NCI-H2171 treated with DMSO at 0.1 percent for 48 hours (cell line): ENCODE measurements at regions not wholly inside any gene's neighbourhood (a gene's known extent, or its start where the extent isn't known, plus 50 kb on each side); places are given as distances from the start of the nearest gene placed in this dataset.
"Not testable (repeated sequence)": the region's sequence is repeated elsewhere in the genome, so short reads cannot be mapped to it uniquely, and the experiment has no call there.

Source experiments
- DNase-seq: peaks from one replicate; lab custom pipeline; 2025; lab: John Stamatoyannopoulos, UW

DNA sequence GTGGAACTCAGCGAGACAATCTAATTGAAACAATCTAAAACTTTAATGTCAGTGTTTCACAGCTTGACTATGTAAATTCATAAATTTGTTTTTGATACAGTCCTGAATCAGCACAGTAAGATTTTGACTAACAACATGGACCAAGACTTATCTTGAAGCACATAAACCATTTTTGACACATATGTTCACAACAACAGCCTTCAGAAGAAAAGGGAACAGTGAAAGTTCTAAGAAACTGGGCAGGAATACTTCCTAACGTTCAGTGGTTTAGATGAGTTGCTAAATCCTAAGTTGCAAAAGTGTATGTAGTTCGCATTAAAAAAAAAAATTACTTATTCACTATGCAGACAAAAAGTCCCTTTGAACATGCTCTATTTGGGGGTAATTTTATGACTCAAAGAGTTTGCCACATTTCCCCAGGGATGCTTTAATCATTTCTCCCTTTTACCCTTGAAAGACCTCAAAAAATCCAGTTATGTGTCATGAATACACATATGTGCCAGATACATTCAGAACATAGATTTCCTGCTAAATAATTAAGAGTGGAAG, 120.2 kb downstream of the MRPL39 start:
- DNase-seq = no peak

DNA sequence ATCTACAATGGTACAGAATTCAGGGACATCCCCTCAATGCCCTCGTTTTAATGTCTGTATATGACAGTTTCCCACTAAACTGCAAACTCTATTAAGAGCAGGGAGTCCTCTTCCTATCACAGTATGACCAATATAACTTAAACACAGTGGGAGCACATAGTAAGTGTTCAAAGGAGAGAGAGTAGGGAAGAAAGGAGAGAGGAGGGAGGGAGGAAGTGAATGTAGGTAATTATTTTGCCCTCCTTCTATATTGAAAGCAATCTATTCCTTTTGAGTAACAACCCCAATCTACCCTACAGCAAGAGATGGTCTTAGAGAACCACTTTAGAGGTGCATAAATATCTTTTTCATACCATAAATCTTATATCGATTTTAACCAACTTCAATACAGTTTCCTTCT, 121.4 kb downstream of the MRPL39 start:
- no peak for DNase-seq

DNA sequence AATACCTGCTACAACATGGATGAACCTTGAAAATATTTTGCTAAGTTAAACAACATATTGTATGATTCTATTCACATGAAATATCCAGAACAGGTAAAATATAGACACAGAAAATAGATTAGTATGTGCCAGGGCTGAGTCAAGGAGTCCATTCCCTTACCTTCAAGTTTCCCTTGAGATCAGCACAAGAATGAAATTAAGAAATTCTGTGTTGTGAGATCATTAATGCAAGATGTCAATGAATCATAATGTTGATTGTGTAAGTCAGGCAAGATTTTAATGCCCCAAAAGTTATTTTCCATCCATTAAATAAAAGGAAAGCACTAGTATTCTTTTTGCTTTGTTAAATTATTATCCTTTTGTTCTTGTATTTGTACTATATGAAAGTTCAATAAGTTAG, 139.4 kb downstream of the MRPL39 start:
- DNase-seq = no peak

DNA sequence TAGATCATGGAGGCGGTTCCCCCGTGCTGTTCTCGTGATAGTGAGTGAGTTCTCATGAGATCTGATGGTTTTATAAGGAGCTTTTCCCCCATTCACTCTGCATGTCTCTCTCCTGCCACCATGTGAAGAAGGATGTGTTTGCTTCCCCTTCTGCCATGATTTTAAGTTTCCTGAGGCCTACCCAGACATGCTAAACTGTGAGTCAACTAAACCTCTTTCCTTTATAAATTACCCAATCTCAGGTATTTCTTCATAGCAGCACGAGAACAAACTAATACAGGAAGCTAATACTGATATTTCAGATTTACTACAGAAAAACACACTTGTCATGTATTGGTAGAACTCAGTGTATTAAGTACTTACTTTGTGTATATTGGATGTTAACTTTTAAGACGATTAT, 140.2 kb downstream of the MRPL39 start:
- DNase-seq = not testable (repeated sequence)

DNA sequence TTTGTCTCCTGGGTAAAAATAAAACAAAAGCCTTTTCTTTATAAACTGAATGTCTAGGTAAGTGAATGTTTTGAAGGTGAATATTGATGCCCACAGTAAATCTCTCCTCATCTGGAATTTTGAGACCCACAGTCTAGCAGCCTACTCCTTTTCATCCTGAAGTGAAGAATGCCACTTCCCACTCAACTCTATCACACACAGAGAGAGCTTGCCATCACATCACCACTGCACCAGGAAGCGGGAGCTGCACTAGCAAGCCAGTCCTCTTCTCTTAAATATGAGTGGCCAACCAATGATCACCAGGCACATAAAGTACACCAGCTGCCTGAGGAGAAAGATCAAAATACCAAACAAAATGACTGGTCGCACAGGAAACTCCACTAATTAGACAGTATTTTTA, 140.8 kb downstream of the MRPL39 start:
- no peak for DNase-seq

DNA sequence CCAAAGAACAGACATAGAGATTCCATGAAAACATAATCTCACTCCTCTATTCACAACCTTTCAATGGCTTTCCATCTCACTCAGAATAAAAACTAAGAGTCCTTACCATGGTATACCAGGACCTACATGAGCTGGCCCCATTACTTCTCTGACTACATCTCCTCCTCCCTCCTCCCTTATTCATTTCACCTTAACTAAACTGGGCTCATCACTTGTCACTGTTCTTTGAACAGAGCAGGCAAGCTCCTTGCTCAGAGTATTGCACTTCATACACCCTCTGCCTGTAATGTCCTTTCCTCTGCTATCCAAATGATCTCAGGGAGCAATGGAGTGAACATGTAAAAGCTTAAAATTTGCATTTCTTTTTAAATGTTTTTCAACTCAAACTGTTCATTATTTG, 142.0 kb downstream of the MRPL39 start:
- no peak for DNase-seq

DNA sequence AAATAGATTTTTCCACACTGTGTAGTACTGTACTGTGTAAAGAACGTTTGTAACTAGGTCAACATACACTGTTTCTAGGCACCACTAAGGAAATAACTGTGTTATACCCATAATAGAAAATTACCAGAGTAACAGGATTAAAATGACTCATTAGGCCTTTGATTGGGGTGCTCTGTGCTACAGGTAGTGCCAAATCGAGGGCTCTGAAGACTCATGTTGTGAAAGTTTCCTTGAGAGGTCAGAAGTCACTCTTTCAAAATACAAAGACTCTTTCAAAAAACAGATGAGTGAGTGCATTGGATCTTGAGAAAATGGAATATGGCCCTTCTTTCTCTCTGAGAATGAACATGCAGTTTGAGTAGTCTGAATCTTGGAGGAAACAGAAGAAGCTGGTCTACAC, 143.0 kb downstream of the MRPL39 start:
- no peak for DNase-seq

DNA sequence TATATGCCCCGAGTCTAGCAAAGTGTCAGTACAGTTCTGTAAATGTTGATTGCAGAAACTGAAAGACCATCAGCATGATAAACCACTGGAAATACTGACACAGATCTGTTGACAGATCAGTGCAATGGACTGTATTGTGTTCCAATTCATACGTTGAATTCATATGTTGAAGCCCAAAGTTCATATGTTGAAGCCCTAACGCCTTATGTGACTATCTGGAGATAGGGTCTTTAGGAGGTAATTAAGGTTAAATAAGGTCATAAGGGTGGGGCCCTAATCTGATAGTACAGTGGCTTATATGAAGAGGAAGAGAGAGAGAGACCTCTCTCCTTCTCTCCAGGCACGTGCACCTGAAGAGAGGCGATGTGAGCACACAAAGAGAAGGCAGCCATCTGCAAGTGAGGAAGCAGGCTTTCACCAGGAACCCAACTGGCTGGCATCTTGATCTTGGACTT, 144.7 kb downstream of the MRPL39 start:
- no peak for DNase-seq

DNA sequence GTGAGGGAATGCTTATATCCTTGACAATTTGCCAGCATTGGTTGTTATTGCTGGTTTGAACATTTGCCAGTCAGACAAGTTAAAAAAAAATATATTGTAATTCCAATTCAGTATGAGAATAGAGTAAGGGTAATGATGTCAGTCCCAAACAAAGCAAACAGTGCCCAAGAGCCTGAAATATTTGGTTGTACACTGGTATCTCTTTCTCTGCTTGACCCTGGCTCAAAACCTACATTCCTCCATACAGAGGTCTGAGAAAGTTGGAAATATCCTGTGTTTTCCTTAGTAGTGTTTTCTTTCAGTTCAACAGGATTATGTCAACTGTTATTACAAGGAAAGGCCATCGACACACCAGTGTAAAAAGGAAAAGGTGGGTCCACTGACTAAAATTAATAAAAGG, 145.6 kb downstream of the MRPL39 start:
- DNase-seq = no peak

DNA sequence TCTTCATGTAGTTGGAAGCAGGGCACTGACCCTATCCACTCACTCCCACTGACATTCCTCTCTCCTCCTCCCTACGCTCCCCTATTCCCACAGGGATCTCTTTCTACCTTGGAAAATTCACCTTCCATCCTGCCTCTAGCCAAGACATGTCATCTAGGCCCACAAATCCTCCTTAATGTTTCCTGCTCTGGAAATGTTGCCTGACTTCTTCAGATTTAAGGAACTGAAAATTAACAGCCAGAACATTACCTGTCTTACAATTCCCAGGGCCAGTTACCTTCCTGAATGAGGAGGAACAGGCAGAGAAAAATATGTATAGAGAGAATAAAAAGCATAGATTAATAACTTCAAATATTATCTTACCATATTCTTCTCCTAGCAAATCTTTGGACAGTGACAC, 147.3 kb downstream of the MRPL39 start:
- DNase-seq = no peak

DNA sequence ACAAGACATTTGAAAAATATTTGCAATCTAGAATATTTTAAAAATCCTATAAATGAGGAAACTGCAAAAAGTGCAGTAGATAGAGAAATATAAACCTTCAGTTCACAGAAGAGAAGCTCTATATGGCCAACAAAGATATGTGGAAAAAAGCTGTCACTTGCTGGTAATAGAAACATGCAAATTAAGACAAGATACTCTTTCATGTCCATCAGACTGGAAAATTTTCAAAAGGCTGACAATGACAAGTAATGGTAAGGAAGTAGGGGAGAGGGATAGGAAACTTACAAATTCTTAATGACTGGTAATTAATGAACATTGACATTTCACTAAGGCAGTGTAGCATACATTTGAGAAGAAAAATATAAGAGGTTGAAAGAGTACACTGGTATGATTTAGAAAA, 147.9 kb downstream of the MRPL39 start:
- DNase-seq = no peak

DNA sequence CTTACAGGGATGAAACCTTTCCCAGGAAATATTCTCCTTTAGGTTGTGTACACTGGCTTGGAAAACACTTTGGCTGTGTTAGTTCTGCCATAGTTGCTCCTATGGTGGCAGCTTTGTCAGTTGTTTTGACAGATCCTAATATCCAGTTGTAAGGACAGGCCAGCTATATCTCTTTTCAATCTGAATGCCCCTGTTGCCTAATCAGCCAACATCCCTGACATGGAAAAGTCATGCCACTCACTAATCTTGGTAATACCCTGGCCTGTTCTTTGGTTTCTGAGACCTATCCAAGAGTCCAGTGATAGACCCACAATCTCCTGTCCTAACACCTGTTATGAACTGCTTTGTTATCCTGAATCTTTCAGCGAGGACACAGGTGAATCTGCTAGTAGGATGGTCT, 148.8 kb downstream of the MRPL39 start:
- no peak for DNase-seq

DNA sequence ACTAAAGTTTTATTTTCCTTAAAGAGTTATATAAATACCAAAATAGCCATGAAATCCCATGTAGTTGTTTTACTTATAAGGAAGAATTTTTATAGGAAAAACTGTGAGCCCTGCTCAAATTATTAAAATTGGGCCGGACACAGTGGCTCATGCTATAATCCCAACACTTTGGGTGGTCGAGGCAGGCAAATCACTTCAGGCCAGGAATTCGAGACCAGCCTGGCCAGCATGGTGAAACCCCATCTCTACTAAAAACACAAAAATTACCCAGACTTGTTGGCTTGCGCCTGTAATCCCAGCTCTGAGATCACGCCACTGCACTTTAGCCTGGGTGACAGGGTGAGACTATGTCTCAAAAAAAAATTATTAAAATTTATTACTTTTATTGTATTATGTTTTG, 149.3 kb downstream of the MRPL39 start:
- no peak for DNase-seq

DNA sequence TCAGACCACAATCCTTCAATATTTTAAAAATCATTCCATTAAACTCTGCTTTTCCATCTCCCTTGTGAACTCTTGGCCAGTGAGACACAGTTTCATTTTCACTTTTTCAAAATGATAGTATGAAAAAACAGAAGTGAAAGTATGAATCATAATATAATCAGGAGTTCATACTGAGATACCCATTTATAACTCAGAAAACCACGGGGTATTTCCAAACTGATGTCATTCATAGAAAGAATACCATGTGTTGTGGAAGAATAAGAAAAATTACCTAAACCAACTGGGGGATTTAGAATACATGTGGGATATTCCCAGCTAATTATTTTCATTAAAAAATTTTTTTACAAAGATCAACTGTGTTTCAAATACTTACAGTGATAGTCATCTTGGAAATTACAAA, 149.9 kb downstream of the MRPL39 start:
- DNase-seq = no peak

DNA sequence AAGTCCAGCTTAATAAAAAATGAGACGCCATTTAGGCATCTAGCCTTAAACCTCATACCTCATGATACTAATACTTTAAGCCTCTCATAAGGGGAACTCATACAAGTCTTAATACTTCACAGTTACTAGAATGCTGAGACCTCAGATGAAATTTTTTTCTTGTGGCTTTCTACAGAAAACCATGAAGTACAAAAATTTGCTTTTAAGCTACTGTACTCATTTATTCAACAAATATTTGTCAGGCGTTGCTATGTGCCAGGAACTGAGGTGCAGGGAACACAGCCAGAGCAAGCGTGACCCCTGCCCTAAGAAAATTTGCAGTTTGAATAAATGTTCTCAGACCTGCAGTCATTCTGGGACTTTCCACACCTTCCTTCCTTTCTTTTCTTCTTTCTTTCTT, 150.6 kb downstream of the MRPL39 start:
- DNase-seq = no peak

DNA sequence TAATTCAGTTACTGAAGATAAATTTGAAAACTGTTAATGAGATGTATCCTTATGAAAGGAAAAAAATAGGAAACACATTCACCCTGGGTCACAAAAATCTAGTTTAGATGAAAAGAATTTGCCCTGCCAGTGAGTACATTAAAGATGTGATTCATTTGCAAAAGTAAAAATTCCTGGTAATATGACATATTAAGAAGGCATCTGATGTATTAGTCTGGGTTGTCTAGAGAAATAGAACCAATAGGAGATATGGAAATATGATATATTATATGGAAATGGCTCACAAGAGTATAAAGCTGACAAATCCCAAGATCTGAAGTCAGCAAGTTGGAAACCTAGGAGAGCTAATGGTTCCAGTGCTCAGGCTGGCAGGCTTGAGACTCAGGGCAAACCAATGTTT, 153.8 kb downstream of the MRPL39 start:
- DNase-seq = no peak

DNA sequence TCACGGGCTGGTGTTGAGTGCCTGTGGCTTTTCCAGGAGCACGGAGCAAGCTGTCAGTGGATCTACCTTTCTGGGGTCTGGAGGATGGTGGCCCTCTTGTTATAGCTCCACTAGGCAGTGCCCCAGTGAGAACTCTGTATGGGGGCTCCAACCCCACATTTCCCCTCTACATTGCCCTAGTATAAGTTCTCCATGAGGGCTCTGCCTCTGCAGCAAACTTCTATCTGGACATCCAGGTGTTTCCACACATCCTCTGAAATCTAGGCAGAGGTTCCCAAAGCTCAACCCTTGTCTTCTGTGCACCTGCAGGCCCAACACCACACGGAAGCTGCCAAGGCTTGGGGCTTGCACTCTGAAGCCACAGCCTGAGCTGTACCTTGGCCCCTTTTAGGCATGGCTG, 157.3 kb downstream of the MRPL39 start:
- no peak for DNase-seq

DNA sequence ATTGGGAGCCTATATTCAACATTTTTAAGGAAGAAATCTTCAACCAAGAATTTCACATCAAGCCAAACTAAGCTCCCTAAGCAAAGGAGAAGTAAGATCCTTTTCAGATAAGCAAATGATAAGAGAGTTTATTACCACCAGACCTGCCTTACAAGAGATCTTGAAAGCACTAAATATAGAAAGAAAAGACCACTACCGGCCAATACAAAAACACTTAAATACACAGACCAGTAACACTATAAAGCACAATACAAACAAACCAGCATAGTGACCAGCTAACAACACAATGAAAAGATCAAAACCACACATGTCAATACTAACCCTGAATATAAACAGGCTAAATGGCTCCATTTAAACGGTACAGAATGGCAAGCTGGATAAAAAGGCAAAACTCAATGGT, 165.4 kb downstream of the MRPL39 start:
- DNase-seq = no peak

DNA sequence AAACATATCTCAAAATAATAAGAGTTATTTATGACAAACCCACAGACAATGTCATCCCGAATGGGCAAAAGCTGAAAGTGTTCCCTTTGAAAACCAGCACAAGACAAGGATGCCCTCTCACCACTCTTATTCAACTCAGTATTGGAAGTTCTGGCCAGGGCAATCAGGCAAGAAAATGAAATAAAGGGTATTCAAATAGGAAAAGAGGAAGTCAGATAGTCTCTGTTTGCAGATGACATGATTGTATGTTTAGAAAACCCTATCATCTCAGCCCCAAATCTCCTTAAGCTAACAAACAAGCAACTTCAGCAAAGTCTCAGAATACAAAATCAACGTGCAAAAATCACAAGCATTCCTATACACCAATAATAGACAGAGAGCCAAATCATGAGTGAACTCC, 169.8 kb downstream of the MRPL39 start:
- not testable (repeated sequence) for DNase-seq

DNA sequence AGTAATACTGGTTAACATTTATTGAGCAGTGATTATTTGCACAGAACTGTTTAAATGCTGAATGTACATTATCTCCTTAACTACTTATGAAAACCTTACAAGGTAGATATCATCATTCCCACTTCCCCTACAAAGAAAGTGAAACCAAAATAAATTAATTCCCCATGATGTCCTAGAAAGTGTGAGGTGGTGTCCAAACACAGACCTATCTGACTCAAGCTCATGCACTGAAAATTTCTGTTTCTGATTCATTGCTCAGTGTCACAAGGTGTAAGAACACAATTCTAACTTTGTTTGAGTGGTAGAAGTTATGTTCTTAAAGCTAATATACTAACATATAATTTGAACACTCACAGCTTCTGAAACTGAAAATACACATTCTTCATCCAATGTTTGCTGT, 178.7 kb downstream of the MRPL39 start:
- DNase-seq = no peak

DNA sequence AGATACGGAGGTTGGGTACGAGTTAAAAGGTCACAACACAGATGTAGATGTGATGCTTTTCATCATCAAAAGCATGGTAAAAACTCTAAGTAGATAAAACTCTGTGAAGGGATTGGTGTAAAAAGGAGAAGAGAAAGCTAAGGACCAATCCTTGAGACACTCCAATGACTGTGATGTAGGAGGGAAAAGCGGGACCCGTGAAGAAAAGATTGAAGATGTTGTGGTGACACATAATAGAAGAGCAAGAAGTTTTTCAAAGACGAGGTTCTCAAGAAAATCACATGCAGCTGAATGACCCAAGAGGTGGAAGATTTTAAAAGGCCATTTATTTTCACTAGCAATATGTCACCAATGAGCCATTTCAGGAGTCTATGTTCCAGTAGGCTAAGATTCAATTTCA, 179.5 kb downstream of the MRPL39 start:
- DNase-seq = no peak

DNA sequence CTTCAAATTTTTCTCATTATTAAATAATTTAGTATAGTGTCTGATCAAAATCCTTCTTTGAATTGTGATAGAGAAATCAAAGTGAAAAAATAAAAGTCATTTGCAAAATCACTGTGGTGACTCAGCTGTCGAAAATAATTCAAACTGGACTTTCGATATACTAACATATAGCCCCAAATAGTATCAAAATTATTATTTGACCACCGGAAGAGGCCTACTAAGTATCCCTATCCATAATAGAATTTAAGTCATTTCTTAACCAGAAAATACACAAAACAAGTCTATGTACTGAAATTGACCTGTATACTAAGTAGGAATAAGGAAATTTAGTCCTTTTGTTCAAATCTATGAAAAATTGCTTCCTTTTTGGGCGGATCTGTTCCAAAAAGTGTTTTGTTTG, 180.7 kb downstream of the MRPL39 start:
- no peak for DNase-seq

DNA sequence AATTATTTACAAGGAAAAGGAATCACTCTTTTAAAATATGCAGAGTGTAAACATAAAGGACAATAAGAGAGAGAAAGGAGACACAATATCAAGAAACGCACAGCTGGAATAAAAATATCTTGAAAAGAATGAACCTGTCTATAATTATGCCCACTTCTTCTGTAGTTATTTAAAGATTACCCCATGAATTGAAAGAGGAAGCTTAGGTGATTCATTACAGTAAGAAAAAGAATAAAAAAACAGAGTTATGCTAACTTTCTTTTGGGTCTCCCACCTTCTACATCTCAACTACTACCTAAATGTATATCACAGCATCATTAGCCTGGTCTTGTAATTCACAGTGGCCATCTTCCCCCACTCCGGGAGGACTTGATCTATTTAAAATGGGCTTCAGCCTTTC, 182.1 kb downstream of the MRPL39 start:
- DNase-seq = no peak

DNA sequence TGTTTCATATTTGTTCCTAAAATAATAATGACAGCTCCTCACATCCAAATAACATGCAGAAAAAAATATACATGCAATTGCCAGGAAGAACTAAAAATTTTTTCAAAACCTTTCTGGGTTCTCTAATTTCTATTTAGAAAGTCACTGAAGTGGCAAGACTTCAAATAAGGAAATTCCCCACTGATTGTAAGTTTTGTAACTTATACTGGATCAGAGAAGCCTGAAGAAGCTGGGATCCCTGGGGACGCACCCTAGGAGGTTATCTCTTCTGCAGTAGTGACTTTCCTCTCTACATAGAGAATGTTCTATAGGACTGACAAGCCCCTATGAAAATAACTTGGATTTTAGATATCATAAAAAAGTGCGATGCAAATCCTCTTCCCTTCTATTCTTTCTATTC, 182.6 kb downstream of the MRPL39 start:
- no peak for DNase-seq

DNA sequence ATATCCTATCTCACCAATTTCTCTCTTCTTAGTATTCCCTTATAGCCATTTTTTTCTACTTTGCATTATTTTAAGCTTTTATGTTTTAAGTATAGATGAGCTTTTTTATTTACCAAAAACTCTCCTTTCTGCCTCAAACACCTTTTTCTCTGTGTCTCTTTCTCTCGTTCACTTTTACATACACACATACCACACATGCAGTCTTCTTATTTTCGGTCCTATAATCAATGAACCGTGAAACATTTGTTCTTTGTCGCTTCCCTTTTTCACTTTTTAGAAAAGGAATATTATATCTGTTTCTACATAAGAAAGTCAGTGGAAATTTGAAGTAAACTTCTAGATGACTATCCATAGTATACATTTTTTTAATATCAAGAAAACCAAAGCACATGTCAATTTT, 183.2 kb downstream of the MRPL39 start:
- DNase-seq = no peak
